T-helper 17 cell (primary cell): ENCODE measurements at regions not wholly inside any gene's neighbourhood (a gene's known extent, or its start where the extent isn't known, plus 50 kb on each side); places are given as distances from the start of the nearest gene placed in this dataset.

Experiments used
- ATAC-seq: fragments of 150-1000 bp; cut with Tn5 transposase; 2 replicates; pipeline ENCODE4 v1.10.0; 2021; ENCODE audit warnings: mild to moderate bottlenecking, moderate library complexity
- DNase-seq, 3 donors: peaks; one replicate each; pipeline versions ENCODE4 v3.0.0 to v3.0.0-alpha.2; 2020 to 2021
- H3K9me3 ChIP-seq: one replicate; pipeline ENCODE4 v1.7.0; 2013; ENCODE audit warnings: low read length, mild to moderate bottlenecking; ENCODE audit not compliant: control insufficient read depth, poor library complexity, severe bottlenecking
- H3K27ac Mint-ChIP-seq: one replicate; pipeline ENCODE4 v1.8.0; 2022; ENCODE audit warnings: mild to moderate bottlenecking, moderate library complexity, mixed read lengths
- H3K27me3 Mint-ChIP-seq: one replicate; pipeline ENCODE4 v1.8.0; 2022; ENCODE audit warnings: mixed read lengths
- H3K36me3 Mint-ChIP-seq: one replicate; pipeline ENCODE4 v1.8.0; 2022; ENCODE audit warnings: low read depth, mixed read lengths
- H3K4me1 Mint-ChIP-seq: one replicate; pipeline ENCODE4 v1.8.0; 2022; ENCODE audit warnings: mild to moderate bottlenecking, mixed read lengths
- H3K4me3 Mint-ChIP-seq: one replicate; pipeline ENCODE4 v1.8.0; 2022; ENCODE audit warnings: mild to moderate bottlenecking, moderate library complexity, mixed read lengths

- Mint-ChIP-seq H3K27me3 (peaks cover 4% of the 10 kb centered on the region), H3K4me3 (no peak overlapping the region), H3K4me1 (no peaks in the 10 kb centered on the region), H3K27ac (no peak overlapping the region), H3K36me3 (no peaks in the 10 kb centered on the region)
- DNase-seq (no peak), ATAC-seq (no peak)
- no peaks in the 10 kb centered on the region for H3K9me3 ChIP-seq
Measured at GRCh38 chr2:10240161-10240681, 62.5 kb upstream of the HPCAL1 start.

DNA sequence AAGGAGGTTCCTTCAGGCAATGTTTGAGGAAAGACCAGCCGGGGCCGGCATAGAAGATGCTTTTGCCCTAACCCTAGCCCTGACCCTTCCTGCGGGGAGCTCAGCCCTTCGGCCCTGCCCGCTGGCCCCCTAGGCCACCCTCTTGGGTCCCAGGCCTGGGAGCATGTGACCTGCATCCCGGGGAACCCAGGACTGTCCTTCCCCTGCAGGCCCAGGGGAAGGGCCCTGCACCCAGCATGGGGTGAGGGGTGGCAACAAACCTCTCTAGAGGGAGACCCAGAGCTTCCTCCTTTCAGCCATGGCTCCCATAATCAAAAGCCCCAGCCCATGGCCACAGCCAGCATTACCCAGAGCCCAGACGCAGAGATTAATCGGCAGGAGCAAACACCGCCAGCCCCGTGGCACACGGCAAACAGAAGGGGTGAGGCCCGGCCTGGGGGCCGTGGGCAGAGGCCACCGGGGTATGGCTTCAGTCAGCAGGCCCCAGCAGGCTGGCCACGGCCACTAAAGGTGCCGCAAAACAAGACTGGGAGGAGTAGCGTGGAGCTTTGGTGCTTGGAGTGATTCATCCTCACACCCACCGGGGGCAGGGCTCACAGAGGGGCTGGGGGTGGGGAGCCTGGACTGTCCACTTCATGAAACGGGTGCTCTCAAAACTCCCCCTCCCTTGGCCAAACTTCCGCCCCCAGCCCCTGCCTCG, 61.6 kb upstream of the HPCAL1 start:
- no peak for ATAC-seq
- Mint-ChIP-seq H3K4me3 (no peak overlapping the region), H3K36me3 (no peaks in the 10 kb centered on the region), H3K4me1 (no peaks in the 10 kb centered on the region), H3K27ac (no peak overlapping the region), H3K27me3 (peaks cover 4% of the 10 kb centered on the region)
- DNase-seq: no peak
- no peaks in the 10 kb centered on the region for H3K9me3 ChIP-seq

DNA sequence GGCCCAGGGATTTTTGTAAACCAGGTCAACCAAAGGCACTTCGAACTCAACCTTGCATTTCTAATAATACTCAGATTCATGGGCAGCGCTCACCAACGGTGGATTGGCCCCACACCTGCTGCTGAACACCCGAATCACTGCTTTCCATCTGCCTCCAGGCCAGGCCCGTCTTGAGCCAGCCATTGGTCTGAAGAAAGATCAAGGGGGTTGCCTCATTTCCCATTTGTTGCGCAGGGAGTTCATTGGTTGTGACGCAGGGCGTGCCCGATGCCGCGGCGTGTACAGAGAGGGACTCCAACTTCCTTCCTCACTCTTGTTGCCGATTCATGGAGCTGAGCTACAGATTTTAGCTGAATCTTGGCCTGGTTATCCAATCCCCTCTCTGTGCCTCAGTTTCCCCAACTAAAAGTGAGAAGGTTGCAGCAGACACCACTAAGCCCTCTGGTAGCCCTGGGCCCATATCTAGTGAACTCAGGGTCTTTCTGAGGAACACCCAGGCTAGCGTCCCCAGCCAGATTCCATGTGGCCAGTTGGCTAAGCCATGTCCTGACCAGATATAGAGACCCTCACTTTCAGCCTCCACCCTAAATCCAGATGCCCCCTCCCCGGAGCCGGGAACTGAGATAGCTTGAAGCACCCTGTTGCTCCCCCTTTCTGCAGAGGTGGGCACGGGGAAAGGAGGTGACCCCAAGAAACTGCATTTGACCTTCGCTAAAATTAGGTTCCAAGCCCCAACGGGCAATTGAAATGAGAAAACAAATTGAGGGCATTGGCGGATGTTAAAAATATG, 60.9 kb upstream of the HPCAL1 start:
- Mint-ChIP-seq H3K27me3 (no peaks in the 10 kb centered on the region), H3K4me1 (no peaks in the 10 kb centered on the region), H3K27ac (no peak overlapping the region), H3K36me3 (no peaks in the 10 kb centered on the region), H3K4me3 (no peak overlapping the region)
- no peak for DNase-seq
- no peak for ATAC-seq
- no peaks in the 10 kb centered on the region for H3K9me3 ChIP-seq

- H3K36me3 Mint-ChIP-seq: no peaks in the 10 kb centered on the region
- no peak overlapping the region for H3K27ac Mint-ChIP-seq
- ATAC-seq (no peak), DNase-seq (no peak)
- no peaks in the 10 kb centered on the region for H3K9me3 ChIP-seq
- H3K27me3 Mint-ChIP-seq: no peaks in the 10 kb centered on the region
- H3K4me1 Mint-ChIP-seq: no peaks in the 10 kb centered on the region
- H3K4me3 Mint-ChIP-seq: no peak overlapping the region
Measured at GRCh38 chr2:10242451-10242850, 60.3 kb upstream of the HPCAL1 start.

DNA sequence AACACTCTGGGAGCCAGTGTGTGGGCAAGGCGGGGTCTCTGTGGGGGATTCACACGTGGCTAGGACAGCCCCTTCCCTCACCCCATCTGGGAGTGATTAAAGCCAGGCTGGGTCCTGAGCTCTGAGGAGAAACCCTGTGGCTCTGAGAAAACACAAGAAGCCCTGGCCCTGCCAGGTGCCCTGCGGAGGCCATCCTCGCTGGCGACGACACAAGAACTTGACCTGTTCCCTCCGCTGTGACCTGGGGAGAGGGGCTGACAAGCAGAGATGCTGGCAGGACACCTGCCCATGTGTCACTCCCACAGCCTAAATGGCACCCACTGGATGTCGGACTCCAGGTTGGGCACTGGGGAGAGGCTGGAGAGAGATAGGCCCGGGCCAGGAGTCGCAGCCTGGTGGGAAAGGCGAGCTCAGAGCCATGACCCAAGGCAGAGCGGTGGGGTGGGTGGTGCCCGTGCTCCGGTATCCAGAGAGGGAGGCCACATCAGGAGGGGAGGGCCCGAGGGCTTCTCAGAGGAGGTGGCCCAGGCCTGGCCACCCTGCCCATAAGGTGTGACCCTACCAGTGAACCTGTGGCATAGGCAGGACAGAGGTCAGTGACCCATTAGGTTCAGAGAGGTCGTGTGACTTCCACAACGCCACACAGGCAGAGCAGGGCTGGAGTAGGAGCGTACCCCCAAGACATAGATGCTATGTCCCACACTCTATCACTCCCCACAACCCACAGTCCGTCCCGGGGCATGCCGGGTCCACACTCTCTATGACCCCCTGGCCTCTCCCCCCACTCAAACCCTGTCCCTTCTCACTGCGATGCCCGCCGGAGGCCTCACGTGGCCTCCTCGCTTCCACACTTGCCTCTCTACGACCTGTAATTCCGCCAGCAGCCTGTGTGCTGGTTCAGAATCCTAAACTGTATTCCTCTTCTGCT, 59.4 kb upstream of the HPCAL1 start:
- ATAC-seq: no peak
- no peaks in the 10 kb centered on the region for H3K9me3 ChIP-seq
- Mint-ChIP-seq H3K4me1 (no peaks in the 10 kb centered on the region), H3K27me3 (no peaks in the 10 kb centered on the region), H3K27ac (no peak overlapping the region), H3K4me3 (no peak overlapping the region), H3K36me3 (no peaks in the 10 kb centered on the region)
- no peak for DNase-seq

- H3K36me3 Mint-ChIP-seq: no peaks in the 10 kb centered on the region
- H3K27me3 Mint-ChIP-seq: no peaks in the 10 kb centered on the region
- peaks cover 4% of the 10 kb centered on the region for H3K9me3 ChIP-seq
- H3K4me3 Mint-ChIP-seq: no peak overlapping the region
- H3K4me1 Mint-ChIP-seq: no peaks in the 10 kb centered on the region
- H3K27ac Mint-ChIP-seq: no peak overlapping the region
- ATAC-seq (no peak), DNase-seq (no peak)
Measured at GRCh38 chr2:10243926-10244270, 58.8 kb upstream of the HPCAL1 start.

- Mint-ChIP-seq H3K4me3 (no peak overlapping the region), H3K36me3 (no peaks in the 10 kb centered on the region), H3K27me3 (no peaks in the 10 kb centered on the region), H3K27ac (no peak overlapping the region), H3K4me1 (no peaks in the 10 kb centered on the region)
- DNase-seq (no peak), ATAC-seq (no peak)
- peaks cover 6% of the 10 kb centered on the region for H3K9me3 ChIP-seq
Measured at GRCh38 chr2:10245021-10245420, 57.7 kb upstream of the HPCAL1 start.

DNA sequence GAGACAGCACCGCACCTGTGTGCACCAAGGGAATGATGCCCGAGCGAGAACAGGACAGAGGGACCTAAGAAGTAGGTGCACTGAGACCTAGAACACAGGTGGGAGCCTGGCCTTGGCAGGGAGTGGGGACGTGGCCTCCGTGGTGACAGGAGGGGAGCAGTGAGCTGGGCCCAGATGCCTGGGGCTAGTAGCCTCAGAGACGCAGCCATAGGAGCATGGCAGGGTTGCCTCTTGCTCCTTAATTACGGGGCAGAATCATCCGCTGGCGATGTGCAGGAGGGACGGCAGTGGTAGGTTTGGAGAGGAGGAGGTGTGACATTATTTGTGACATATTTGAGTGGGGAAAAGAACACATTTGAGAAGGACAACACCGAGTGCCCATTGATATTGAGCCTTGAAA, 57.0 kb upstream of the HPCAL1 start:
- Mint-ChIP-seq H3K4me3 (no peak overlapping the region), H3K4me1 (no peaks in the 10 kb centered on the region), H3K36me3 (no peaks in the 10 kb centered on the region), H3K27me3 (no peaks in the 10 kb centered on the region), H3K27ac (no peak overlapping the region)
- peaks cover 6% of the 10 kb centered on the region for H3K9me3 ChIP-seq
- no peak for DNase-seq
- no peak for ATAC-seq

DNA sequence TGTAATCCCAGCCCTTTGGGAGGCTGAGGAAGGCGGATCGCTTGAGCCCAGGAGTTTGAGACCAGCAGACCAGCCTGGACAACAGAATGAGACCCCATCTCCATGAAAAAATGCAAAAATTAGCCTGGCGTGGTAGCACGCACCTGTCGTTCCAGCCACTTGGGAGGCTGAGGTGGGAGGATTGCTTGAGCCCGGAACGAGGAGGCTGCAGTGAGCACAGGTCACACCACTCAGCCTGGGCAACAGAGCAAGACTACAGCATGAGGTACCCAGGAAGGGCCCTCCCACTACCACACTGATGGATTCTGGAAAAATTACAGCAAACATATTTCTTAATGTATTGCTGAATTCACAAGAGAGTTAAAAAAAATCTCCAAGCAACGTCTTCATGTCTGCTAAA, 56.3 kb upstream of the HPCAL1 start:
- H3K9me3 ChIP-seq: peaks cover 6% of the 10 kb centered on the region
- Mint-ChIP-seq H3K4me3 (no peak overlapping the region), H3K36me3 (no peaks in the 10 kb centered on the region), H3K27ac (no peak overlapping the region), H3K4me1 (no peaks in the 10 kb centered on the region), H3K27me3 (no peaks in the 10 kb centered on the region)
- ATAC-seq: no peak
- no peak for DNase-seq

DNA sequence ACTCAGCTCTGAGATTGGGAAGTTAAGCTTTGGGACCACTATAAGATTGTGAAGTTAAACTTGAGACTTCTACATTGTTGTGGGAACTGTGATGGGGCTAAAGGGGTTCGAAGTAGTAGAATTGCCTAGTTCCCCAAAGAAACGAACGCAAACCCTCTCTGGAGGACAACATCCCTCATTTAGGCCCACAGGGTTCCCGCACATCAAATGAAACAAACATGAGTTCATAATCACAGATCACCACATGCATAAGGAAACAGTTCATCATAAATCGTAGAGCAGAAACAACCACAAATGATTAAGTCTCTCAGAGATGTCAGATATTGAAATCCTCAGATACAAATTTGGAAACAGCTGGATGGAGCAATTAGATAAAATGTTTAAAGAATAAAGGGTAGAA, 55.9 kb upstream of the HPCAL1 start:
- H3K4me3 Mint-ChIP-seq: no peak overlapping the region
- no peaks in the 10 kb centered on the region for H3K27me3 Mint-ChIP-seq
- H3K4me1 Mint-ChIP-seq: no peaks in the 10 kb centered on the region
- H3K27ac Mint-ChIP-seq: no peak overlapping the region
- peaks cover 6% of the 10 kb centered on the region for H3K9me3 ChIP-seq
- H3K36me3 Mint-ChIP-seq: no peaks in the 10 kb centered on the region
- DNase-seq: no peak
- ATAC-seq: no peak

- Mint-ChIP-seq H3K4me3 (no peak overlapping the region), H3K27ac (no peak overlapping the region), H3K4me1 (no peaks in the 10 kb centered on the region)
Measured at GRCh38 chr2:10249798-10250197, 52.9 kb upstream of the HPCAL1 start.

DNA sequence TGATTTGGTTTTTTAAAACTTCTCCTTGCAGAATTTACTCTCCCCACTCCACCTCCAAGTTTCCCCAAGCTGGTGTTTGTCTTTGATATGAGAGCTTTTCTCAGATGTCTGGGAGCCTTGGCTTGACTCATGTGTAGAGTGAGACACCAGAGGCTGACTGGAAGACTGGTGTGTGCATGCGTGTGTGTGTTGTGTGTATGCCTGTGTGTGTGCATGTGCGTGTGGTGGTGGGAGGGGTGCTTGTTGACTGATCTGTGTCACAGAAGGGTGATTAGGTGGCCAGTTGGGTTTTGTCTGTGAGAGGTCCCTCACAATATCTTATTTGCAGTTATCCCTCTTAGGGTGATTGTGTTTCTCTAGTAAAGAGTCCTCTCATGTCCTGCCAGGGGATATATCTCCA, 50.5 kb upstream of the HPCAL1 start:
- H3K4me1 Mint-ChIP-seq: no peaks in the 10 kb centered on the region
- peaks cover 6% of the 10 kb centered on the region for H3K9me3 ChIP-seq
- no peak for DNase-seq

More at GRCh38 chr2:10249798-10250197, 52.9 kb upstream of the HPCAL1 start:
- Mint-ChIP-seq H3K27me3 (no peaks in the 10 kb centered on the region), H3K36me3 (no peaks in the 10 kb centered on the region)
- DNase-seq: no peak
- no peak for ATAC-seq
- H3K9me3 ChIP-seq: peaks cover 6% of the 10 kb centered on the region

DNA sequence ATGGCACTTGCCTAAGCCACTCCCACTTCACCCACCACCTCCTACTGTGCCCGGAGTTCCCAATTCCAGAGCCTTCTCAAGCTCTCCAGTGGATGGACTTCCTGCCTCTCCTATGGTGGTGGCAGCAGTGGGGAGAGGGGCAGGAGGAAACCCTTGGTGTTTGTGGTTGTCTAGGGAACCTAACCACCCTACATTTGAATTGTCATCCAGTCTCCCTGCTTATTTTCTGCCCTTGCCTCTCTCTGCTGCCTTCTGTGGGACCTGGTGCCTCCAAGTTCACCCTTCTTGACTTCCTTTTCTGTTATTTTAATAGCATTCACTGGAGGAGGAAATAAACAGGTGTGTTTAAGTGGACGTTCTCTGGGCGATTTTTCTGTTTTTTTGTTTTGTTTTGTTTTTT, 50.0 kb upstream of the HPCAL1 start:
- H3K4me3 Mint-ChIP-seq: no peak overlapping the region

More for the DNA sequence above, 50.5 kb upstream of the HPCAL1 start:
- Mint-ChIP-seq H3K27ac (no peak overlapping the region), H3K36me3 (no peaks in the 10 kb centered on the region), H3K27me3 (peaks cover under 1% of the 10 kb centered on the region), H3K4me3 (no peak overlapping the region)
- no peak for ATAC-seq

More for the DNA sequence above, 50.0 kb upstream of the HPCAL1 start:
- DNase-seq: no peak
- H3K36me3 Mint-ChIP-seq: no peaks in the 10 kb centered on the region
- no peak for ATAC-seq
- no peaks in the 10 kb centered on the region for H3K4me1 Mint-ChIP-seq
- H3K27me3 Mint-ChIP-seq: peaks cover 5% of the 10 kb centered on the region
- no peak overlapping the region for H3K27ac Mint-ChIP-seq
- H3K9me3 ChIP-seq: peaks cover 6% of the 10 kb centered on the region
